H54 (cell line): ENCODE measurements at regions not wholly inside any gene's neighbourhood (a gene's known extent, or its start where the extent isn't known, plus 50 kb on each side); places are given as distances from the start of the nearest gene placed in this dataset.
"Not testable (repeated sequence)": the region's sequence is repeated elsewhere in the genome, so short reads cannot be mapped to it uniquely, and the experiment has no call there.

Source experiments
- DNase-seq: peaks from one replicate; pipeline ENCODE4 v3.0.0; 2011; ENCODE audit warnings: low spot score, mixed read lengths; ENCODE audit not compliant: insufficient read length
- FAIRE-seq: peaks from 3 replicates; lab custom pipeline; 2011; peaks lifted over from hg19 to GRCh38; lab: Jason Lieb, UNC
- POLR2A ChIP-seq: IDR thresholded peaks from 2 replicates; pipeline ENCODE4 v1.6.1; 2011; ENCODE audit warnings: low read depth, mild to moderate bottlenecking, low read length

DNA sequence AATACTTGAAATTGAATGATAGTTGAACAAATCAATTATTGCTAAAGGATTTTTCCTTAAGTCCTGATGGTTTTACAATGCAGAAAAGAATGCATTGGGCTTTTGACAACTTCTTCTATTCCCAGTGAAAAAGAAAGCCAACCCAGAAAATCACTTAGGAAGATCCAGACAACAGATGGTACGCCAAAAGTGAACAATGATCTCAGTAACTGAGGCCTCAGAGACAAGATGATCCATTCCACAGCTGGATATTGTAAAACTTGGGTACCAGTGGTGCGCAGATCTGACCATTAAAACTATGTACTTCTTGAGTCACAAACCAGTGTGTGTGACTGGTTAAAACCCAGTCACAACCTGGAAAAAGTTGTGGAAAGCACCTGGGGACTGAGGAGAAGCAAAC, 173.5 kb downstream of the ETAA1 start:
- no peak for TF ChIP-seq POLR2A
- FAIRE-seq = no peak
- no peak for DNase-seq

GRCh38 chr2:67571785-67572718, 174.9 kb downstream of the ETAA1 start:
- no peak for FAIRE-seq

DNA sequence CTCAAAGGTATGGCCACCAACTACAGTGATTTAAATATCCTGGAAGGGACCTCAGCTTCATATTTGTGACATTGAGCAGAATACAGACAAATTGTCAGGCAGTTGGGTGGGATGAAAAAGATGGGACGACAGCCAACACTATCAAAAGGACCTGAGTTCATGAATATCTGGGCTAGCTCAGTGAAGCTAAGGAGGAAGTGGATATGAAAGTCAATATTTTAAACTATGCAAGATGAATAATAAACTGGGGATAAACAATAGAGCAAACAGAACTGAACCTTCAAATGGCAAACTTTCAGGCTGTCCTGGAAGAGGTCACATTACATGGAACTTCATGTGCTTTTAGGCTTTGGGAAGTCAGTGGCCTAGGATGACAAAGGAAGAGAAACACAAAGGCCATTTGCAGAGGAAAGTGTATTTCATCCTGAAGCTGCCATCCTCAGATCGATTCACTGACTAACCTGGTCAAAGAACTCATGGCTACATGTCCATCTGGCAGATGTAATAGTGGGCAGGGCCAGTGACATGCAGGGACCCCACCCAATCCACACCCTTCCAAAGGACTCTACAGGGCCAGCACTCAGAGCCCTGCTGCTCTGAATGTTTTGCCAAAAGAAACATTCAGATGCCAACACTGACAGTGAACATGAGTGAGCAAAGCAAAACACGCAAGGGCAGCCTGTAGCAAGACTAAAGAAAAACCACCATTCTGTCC, 175.7 kb downstream of the ETAA1 start:
- no peak for DNase-seq
- TF ChIP-seq POLR2A = no peak
- no peak for FAIRE-seq

More at GRCh38 chr2:67571785-67572718, 174.9 kb downstream of the ETAA1 start:
- no peak for TF ChIP-seq POLR2A
- DNase-seq = no peak

DNA sequence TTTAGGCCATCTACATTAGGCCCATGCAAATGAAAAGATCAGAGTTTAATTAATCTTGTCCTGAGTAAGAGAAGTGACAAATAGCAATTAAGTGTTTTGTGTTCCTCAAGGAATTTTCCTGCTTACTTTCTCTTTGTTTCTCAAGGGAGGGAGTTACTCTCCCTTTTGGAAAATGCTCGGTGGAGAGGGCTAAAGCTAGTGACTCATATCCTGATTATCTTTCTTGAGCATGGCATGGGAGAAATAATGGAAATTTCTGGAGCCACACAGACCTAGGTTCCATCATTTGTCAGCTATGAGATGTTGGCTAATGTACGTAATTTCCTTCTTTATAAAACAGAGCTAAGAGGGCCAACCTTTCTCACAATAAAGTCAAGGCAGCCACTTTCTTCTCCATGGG, 177.1 kb downstream of the ETAA1 start:
- TF ChIP-seq POLR2A = no peak
- FAIRE-seq (no peak), DNase-seq (no peak)

GRCh38 chr2:67576226-67576625, 179.1 kb downstream of the ETAA1 start:
- no peak for FAIRE-seq
- DNase-seq = no peak
- TF ChIP-seq POLR2A = no peak

- DNase-seq (no peak), FAIRE-seq (no peak)
- TF ChIP-seq POLR2A = no peak
These were observed 179.9 kb downstream of the ETAA1 start for GRCh38 chr2:67576991-67577390.

- no peak for TF ChIP-seq POLR2A
- DNase-seq (no peak), FAIRE-seq (no peak)
These were observed 182.1 kb downstream of the ETAA1 start for GRCh38 chr2:67579216-67579615.

- TF ChIP-seq POLR2A = no peak
- no peak for FAIRE-seq
- DNase-seq = no peak
These were observed 182.7 kb downstream of the ETAA1 start for GRCh38 chr2:67579806-67580205.

DNA sequence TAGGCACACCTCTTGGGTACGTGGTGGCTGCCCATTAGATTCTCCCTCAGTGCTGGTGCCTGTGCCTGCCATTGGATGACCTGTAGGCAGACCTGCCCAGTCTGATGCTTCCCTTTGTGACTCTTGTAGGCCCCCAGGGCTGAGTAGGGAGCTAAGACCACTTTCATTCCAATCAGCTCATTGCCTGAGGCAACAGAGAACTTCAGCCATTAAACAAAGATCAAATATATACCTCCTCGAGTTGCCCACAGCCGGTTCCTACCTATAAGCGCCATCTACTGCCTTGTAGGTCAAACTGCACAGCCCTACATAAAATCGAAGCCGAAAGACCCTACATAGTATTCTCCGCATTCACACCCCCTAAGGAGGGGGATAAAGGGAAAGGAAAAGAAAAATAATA, 184.6 kb downstream of the ETAA1 start:
- TF ChIP-seq POLR2A = no peak
- DNase-seq (no peak), FAIRE-seq (no peak)

GRCh38 chr2:67583185-67583584, 186.1 kb downstream of the ETAA1 start:
- FAIRE-seq = no peak
- no peak for DNase-seq
- TF ChIP-seq POLR2A = no peak

DNA sequence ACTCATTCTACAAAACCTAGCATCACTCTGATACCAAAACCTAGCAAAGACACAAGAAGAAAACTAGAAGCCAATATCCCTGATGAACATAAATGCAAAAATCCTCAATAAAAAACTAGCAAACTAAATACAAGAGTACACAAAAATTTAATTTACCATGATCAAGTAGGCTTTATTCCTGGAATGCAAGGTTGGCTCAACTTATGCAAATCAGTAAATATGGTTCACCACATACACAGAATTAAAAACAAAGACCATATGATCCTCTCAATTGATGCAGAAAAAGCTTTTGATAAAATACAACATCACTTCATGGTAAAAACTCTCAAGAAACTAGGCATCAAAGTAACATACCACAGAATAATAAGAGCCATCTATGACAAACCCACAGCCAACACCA, 188.3 kb downstream of the ETAA1 start:
- no peak for TF ChIP-seq POLR2A
- FAIRE-seq (no peak), DNase-seq (no peak)

DNA sequence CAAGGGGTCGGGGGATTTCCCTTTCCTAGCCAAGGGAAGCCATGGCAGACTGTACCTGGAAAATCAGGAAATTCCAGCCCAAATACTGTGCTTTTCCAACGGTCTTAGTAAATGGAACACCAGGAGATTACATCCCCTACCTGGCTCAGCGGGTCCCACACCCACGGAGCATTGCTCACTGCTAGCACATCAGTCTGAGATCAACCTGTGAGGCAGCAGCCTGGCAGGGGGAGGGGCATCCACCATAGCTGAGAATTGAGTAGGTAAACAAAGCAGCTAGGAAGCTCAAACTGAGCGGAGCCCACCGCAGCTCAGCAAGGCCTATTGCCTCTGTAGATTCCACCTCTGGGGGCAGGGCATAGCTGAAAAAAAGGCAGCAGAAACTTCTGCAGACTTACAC, 192.0 kb downstream of the ETAA1 start:
- FAIRE-seq, DNase-seq: not testable (repeated sequence)

GRCh38 chr2:67594522-67594921, 197.4 kb downstream of the ETAA1 start:
- DNase-seq, FAIRE-seq: not testable (repeated sequence)

DNA sequence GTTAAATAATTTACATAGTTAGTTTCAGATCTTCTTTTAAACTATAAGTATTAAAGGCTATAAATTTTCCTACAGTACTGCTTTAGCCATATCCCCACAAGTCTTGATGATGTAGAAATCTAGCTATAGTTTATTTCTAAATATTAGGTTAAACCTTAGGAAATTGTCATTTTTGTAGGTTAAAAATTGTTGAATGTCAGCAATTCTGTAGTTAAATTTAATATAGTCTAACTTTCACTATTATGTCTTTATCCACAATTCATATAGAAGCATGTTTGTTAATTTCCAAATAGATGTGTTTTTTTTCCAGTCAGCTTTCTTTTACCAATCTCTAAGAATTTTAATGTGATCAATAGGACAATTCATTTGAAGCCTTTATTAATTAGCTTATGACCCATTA, 199.7 kb downstream of the ETAA1 start:
- TF ChIP-seq POLR2A = no peak
- no peak for FAIRE-seq
- DNase-seq = no peak
